Activated T-helper 1 cell treated with anti-CD3 and anti-CD28 coated beads, Interleukin-12 subunit alpha, Interleukin-12 subunit beta, Interleukin-2, Interleukin-4 antibody, amounts not matched to agents 30 ng/mL and 10 ng/mL and 1 ng/mL, durations not matched to agents 14 hours and 24 hours and 36 hours (primary cell): ENCODE measurements at regions not wholly inside any gene's neighbourhood (a gene's known extent, or its start where the extent isn't known, plus 50 kb on each side); places are given as distances from the start of the nearest gene placed in this dataset.

Experiments
- DNase-seq: peaks from one replicate; pipeline ENCODE4 v3.0.0; 2021; ENCODE audit warnings: low spot score
- H3K27ac Mint-ChIP-seq: one replicate; pipeline ENCODE4 v1.8.0; 2021; ENCODE audit warnings: mild to moderate bottlenecking, mixed read lengths
- H3K27me3 Mint-ChIP-seq: one replicate; pipeline ENCODE4 v1.8.0; 2022; ENCODE audit warnings: mild to moderate bottlenecking, moderate library complexity, mixed read lengths; ENCODE audit not compliant: insufficient read depth
- H3K36me3 Mint-ChIP-seq: one replicate; pipeline ENCODE4 v1.8.0; 2021; ENCODE audit warnings: low read depth, mixed read lengths
- H3K4me1 Mint-ChIP-seq: one replicate; pipeline ENCODE4 v1.8.0; 2021; ENCODE audit warnings: low read depth, mixed read lengths
- H3K4me3 Mint-ChIP-seq: one replicate; pipeline ENCODE4 v1.8.0; 2021; ENCODE audit warnings: mild to moderate bottlenecking, moderate library complexity, mixed read lengths
- H3K9me3 Mint-ChIP-seq: one replicate; pipeline ENCODE4 v1.8.0; 2021; ENCODE audit warnings: mixed read lengths
- intact Hi-C: fragments of 100-400 bp; cut with micrococcal nuclease; formaldehyde crosslinking; loops from one replicate; pipeline ENCODE4 v1.15.1; 2024

- intact Hi-C loops: no loop called here
- H3K27ac Mint-ChIP-seq: no peak overlapping the region
- no peak for DNase-seq
- no peaks in the 10 kb centered on the region for H3K27me3 Mint-ChIP-seq
- H3K4me3 Mint-ChIP-seq: no peak overlapping the region
- no peaks in the 10 kb centered on the region for H3K36me3 Mint-ChIP-seq
- H3K9me3 Mint-ChIP-seq: peaks cover 17% of the 10 kb centered on the region
- no peaks in the 10 kb centered on the region for H3K4me1 Mint-ChIP-seq
Measured at GRCh38 chr2:4588606-4589005, 885.2 kb downstream of the DCDC2C start.

- DNase-seq: no peak
- Mint-ChIP-seq H3K9me3 (peaks cover 21% of the 10 kb centered on the region), H3K27me3 (no peaks in the 10 kb centered on the region), H3K4me1 (no peaks in the 10 kb centered on the region), H3K36me3 (no peaks in the 10 kb centered on the region), H3K4me3 (no peak overlapping the region), H3K27ac (no peak overlapping the region)
- intact Hi-C loops: no loop called here
Measured at GRCh38 chr2:4591261-4591660, 887.9 kb downstream of the DCDC2C start.

- no peak for DNase-seq
- intact Hi-C loops: no loop called here
- Mint-ChIP-seq H3K9me3 (peaks cover 15% of the 10 kb centered on the region), H3K4me3 (no peak overlapping the region), H3K4me1 (no peaks in the 10 kb centered on the region), H3K27ac (no peak overlapping the region), H3K36me3 (no peaks in the 10 kb centered on the region), H3K27me3 (no peaks in the 10 kb centered on the region)
Measured at GRCh38 chr2:4597400-4597799, 894.0 kb downstream of the DCDC2C start.

GRCh38 chr2:4604767-4605166 lies 901.4 kb downstream of the DCDC2C start:
- H3K9me3 Mint-ChIP-seq: no peaks in the 10 kb centered on the region
- H3K27me3 Mint-ChIP-seq: no peaks in the 10 kb centered on the region
- H3K36me3 Mint-ChIP-seq: no peaks in the 10 kb centered on the region
- no peaks in the 10 kb centered on the region for H3K4me1 Mint-ChIP-seq
- no peak overlapping the region for H3K27ac Mint-ChIP-seq
- intact Hi-C loops: no loop called here
- no peak overlapping the region for H3K4me3 Mint-ChIP-seq
- DNase-seq: no peak

- Mint-ChIP-seq H3K4me1 (no peaks in the 10 kb centered on the region), H3K4me3 (no peak overlapping the region), H3K9me3 (peaks cover 29% of the 10 kb centered on the region), H3K27ac (no peak overlapping the region), H3K27me3 (no peaks in the 10 kb centered on the region), H3K36me3 (no peaks in the 10 kb centered on the region)
- no peak for DNase-seq
- intact Hi-C loops: no loop called here
Measured at GRCh38 chr2:4618141-4618540, 914.8 kb downstream of the DCDC2C start.

- intact Hi-C loops: no loop called here
- DNase-seq: no peak
- H3K9me3 Mint-ChIP-seq: peaks cover 32% of the 10 kb centered on the region
Measured at GRCh38 chr2:4618630-4619228, 915.4 kb downstream of the DCDC2C start.

GRCh38 chr2:4628998-4629501 lies 925.7 kb downstream of the DCDC2C start:
- Mint-ChIP-seq H3K4me3 (no peak overlapping the region), H3K27ac (no peak overlapping the region), H3K9me3 (peaks cover 13% of the 10 kb centered on the region), H3K27me3 (no peaks in the 10 kb centered on the region), H3K4me1 (no peaks in the 10 kb centered on the region), H3K36me3 (no peaks in the 10 kb centered on the region)
- intact Hi-C loops: no loop called here
- no peak for DNase-seq

More at GRCh38 chr2:4618630-4619228, 915.4 kb downstream of the DCDC2C start:
- Mint-ChIP-seq H3K27ac (no peak overlapping the region), H3K27me3 (no peaks in the 10 kb centered on the region), H3K4me1 (no peaks in the 10 kb centered on the region), H3K4me3 (no peak overlapping the region), H3K36me3 (no peaks in the 10 kb centered on the region)

GRCh38 chr2:4635289-4635688 lies 931.9 kb downstream of the DCDC2C start:
- no peaks in the 10 kb centered on the region for H3K9me3 Mint-ChIP-seq
- intact Hi-C loops: no loop called here
- H3K27me3 Mint-ChIP-seq: no peaks in the 10 kb centered on the region
- no peak overlapping the region for H3K27ac Mint-ChIP-seq
- no peak overlapping the region for H3K4me3 Mint-ChIP-seq
- H3K36me3 Mint-ChIP-seq: no peaks in the 10 kb centered on the region
- H3K4me1 Mint-ChIP-seq: no peaks in the 10 kb centered on the region
- DNase-seq: no peak

- Mint-ChIP-seq H3K4me1 (no peaks in the 10 kb centered on the region), H3K36me3 (no peaks in the 10 kb centered on the region), H3K27ac (no peak overlapping the region), H3K9me3 (peaks cover 30% of the 10 kb centered on the region), H3K4me3 (no peak overlapping the region), H3K27me3 (no peaks in the 10 kb centered on the region)
- intact Hi-C loops: no loop called here
- no peak for DNase-seq
Measured at GRCh38 chr2:4653991-4654390, 950.6 kb downstream of the DCDC2C start.

GRCh38 chr2:4656326-4656725 lies 953.0 kb downstream of the DCDC2C start:
- Mint-ChIP-seq H3K9me3 (peaks cover 28% of the 10 kb centered on the region), H3K4me1 (no peaks in the 10 kb centered on the region), H3K27ac (no peak overlapping the region), H3K27me3 (no peaks in the 10 kb centered on the region), H3K36me3 (no peaks in the 10 kb centered on the region), H3K4me3 (no peak overlapping the region)
- intact Hi-C loops: no loop called here
- DNase-seq: no peak

- Mint-ChIP-seq H3K27ac (no peak overlapping the region), H3K4me1 (no peaks in the 10 kb centered on the region), H3K36me3 (no peaks in the 10 kb centered on the region), H3K27me3 (no peaks in the 10 kb centered on the region), H3K9me3 (peaks cover 19% of the 10 kb centered on the region), H3K4me3 (no peak overlapping the region)
- DNase-seq: no peak
- intact Hi-C loops: no loop called here
Measured at GRCh38 chr2:4662161-4662779, 958.9 kb downstream of the DCDC2C start.

GRCh38 chr2:4668381-4668780 lies 965.0 kb downstream of the DCDC2C start:
- Mint-ChIP-seq H3K9me3 (peaks cover 9% of the 10 kb centered on the region), H3K27me3 (no peaks in the 10 kb centered on the region), H3K4me3 (no peak overlapping the region), H3K4me1 (no peaks in the 10 kb centered on the region), H3K36me3 (no peaks in the 10 kb centered on the region), H3K27ac (no peak overlapping the region)
- DNase-seq: no peak
- intact Hi-C loops: no loop called here

GRCh38 chr2:4670331-4670730 lies 967.0 kb downstream of the DCDC2C start:
- Mint-ChIP-seq H3K36me3 (no peaks in the 10 kb centered on the region), H3K4me1 (no peaks in the 10 kb centered on the region), H3K9me3 (peaks cover 9% of the 10 kb centered on the region), H3K4me3 (no peak overlapping the region), H3K27ac (no peak overlapping the region), H3K27me3 (no peaks in the 10 kb centered on the region)
- intact Hi-C loops: no loop called here
- no peak for DNase-seq
